Liver (tissue), 8 donors: ENCODE measurements at regions not wholly inside any gene's neighbourhood (a gene's known extent, or its start where the extent isn't known, plus 50 kb on each side); places are given as distances from the start of the nearest gene placed in this dataset.

Experiments
- DNase-seq: peaks from one replicate; pipeline ENCODE4 v3.0.0-alpha.2; 2017; ENCODE audit warnings: low spot score
- H3K27ac ChIP-seq, 2 donors: one replicate each; pipeline ENCODE4 v1.7.0; 2013; ENCODE audit warnings: inconsistent platforms in 2 of 2, low read length in 2 of 2, control low read depth in 1 of 2, low read depth in 1 of 2, mild to moderate bottlenecking in 1 of 2
- H3K27me3 ChIP-seq, 4 donors: one replicate each; pipeline versions ENCODE4 v1.6.1 to v1.7.0; 2013; ENCODE audit warnings: low read length in 3 of 4, inconsistent platforms in 1 of 4, mild to moderate bottlenecking in 1 of 4, moderate library complexity in 1 of 4; ENCODE audit not compliant: control insufficient read depth in 4 of 4, insufficient read depth in 4 of 4
- H3K36me3 ChIP-seq, 4 donors: one replicate each; pipeline versions ENCODE4 v1.6.1 to v1.7.0; 2013; ENCODE audit warnings: low read length in 3 of 4, mild to moderate bottlenecking in 3 of 4, low read depth in 1 of 4, moderate library complexity in 1 of 4; ENCODE audit not compliant: control insufficient read depth in 4 of 4, insufficient read depth in 3 of 4
- H3K4me1 ChIP-seq, 4 donors: one replicate each; pipeline versions ENCODE4 v1.6.1 to v1.7.0; 2013; ENCODE audit warnings: low read length in 3 of 4, mild to moderate bottlenecking in 3 of 4, moderate library complexity in 1 of 4; ENCODE audit not compliant: control insufficient read depth in 4 of 4, insufficient read depth in 4 of 4
- H3K4me3 ChIP-seq, 3 donors: one replicate each; pipeline versions ENCODE4 v1.6.1 to v1.7.0; 2013; ENCODE audit warnings: low read length in 3 of 3, control low read depth in 1 of 3, low read depth in 1 of 3, mild to moderate bottlenecking in 1 of 3
- H3K9ac ChIP-seq, 2 donors: one replicate each; pipeline ENCODE4 v1.7.0; 2013; ENCODE audit warnings: low read length in 2 of 2, mild to moderate bottlenecking in 2 of 2, moderate library complexity in 2 of 2, control low read depth in 1 of 2, low read depth in 1 of 2
- H3K9me3 ChIP-seq, 4 donors: one replicate each; pipeline versions ENCODE4 v1.6.1 to v1.7.0; 2013; ENCODE audit warnings: low read length in 3 of 4; ENCODE audit not compliant: control insufficient read depth in 4 of 4
- ATF3 ChIP-seq: IDR thresholded peaks from 2 replicates; pipeline ENCODE4 v1.6.1; 2016; ENCODE audit warnings: antibody characterized with exemption
- CTCF ChIP-seq: fragments of 150-350 bp; IDR thresholded peaks from 2 replicates; pipeline ENCODE4 v1.5.1; 2017; ENCODE audit warnings: improper control_type of control experiment, low read depth, low read length; ENCODE audit not compliant: missing input control
- EGR1 ChIP-seq, 2 donors: IDR thresholded peaks; 2 replicates each; pipeline ENCODE4 v1.6.1; 2016 to 2018; ENCODE audit warnings: antibody characterized with exemption in 2 of 2, low read depth in 2 of 2
- FOXA1 ChIP-seq: IDR thresholded peaks from 2 replicates; pipeline ENCODE4 v1.6.1; 2016; ENCODE audit warnings: antibody characterized with exemption
- FOXA2 ChIP-seq: IDR thresholded peaks from 2 replicates; pipeline ENCODE4 v1.6.1; 2016; ENCODE audit warnings: antibody characterized with exemption
- GABPA ChIP-seq, 2 donors: IDR thresholded peaks in 1 of 2; conservative IDR thresholded peaks in 1 of 2; 2 replicates each; pipeline ENCODE4 v1.6.1; 2016; ENCODE audit warnings: antibody characterized with exemption in 2 of 2, mild to moderate bottlenecking in 1 of 2, moderate library complexity in 1 of 2
- HNF4A ChIP-seq, 2 donors: conservative IDR thresholded peaks; 2 replicates each; pipeline ENCODE4 v1.6.1; 2016; ENCODE audit warnings: antibody characterized with exemption in 2 of 2, mild to moderate bottlenecking in 2 of 2
- NR2F2 ChIP-seq: IDR thresholded peaks from 2 replicates; pipeline ENCODE4 v1.6.1; 2016; ENCODE audit warnings: antibody characterized with exemption
- REST ChIP-seq: IDR thresholded peaks from 2 replicates; pipeline ENCODE4 v1.6.1; 2016; ENCODE audit warnings: antibody characterized with exemption, mild to moderate bottlenecking
- YY1 ChIP-seq: IDR thresholded peaks from 2 replicates; pipeline ENCODE4 v1.6.1; 2016; ENCODE audit warnings: antibody characterized with exemption, mild to moderate bottlenecking
- WGBS: extraction: QIAGEN DNeasy Blood & Tissue Kit; methylation state at CpG from one replicate; pipeline ENCODE4 v1.1.7; 2013; 5-methylcytosine and 5-hydroxymethylcytosine counted together
- donor health status: healthy.
- donor health status: healthy.
- donor health status: healthy.
- donor health status: healthy.
- donor health status: healthy.

GRCh38 chr5:4081059-4081458 lies 485.4 kb downstream of the IRX1 start:
- H3K27ac ChIP-seq: no peak overlapping the region
- no peaks in the 10 kb centered on the region for H3K36me3 ChIP-seq
- no peaks in the 10 kb centered on the region for H3K4me1 ChIP-seq
- H3K9me3 ChIP-seq: peaks cover 0 to 2% (median 0%) of the 10 kb centered on the region in 4 donors
- 83% methylated on average over 5 of the region's 5 CpGs for WGBS
- TF ChIP-seq GABPA (IDR thresholded peaks at IDR 0.05 in 1 of 2, conservative IDR thresholded peaks at IDR 0.05 in 1 of 2): no peak
- TF ChIP-seq EGR1 (IDR thresholded peaks at IDR 0.05; ENCODE audit: low read depth in 2 of 2): no peak
- no peak for TF ChIP-seq ATF3
- no peak for TF ChIP-seq CTCF
- TF ChIP-seq NR2F2: no peak
- no peak for TF ChIP-seq FOXA2
- no peak for TF ChIP-seq YY1
- TF ChIP-seq HNF4A (conservative IDR thresholded peaks at IDR 0.05): no peak
- TF ChIP-seq REST: no peak
- no peak overlapping the region for H3K4me3 ChIP-seq
- H3K9ac ChIP-seq: no peak overlapping the region
- peaks cover 0 to 4% (median 0%) of the 10 kb centered on the region in 4 donors for H3K27me3 ChIP-seq
- no peak for DNase-seq

GRCh38 chr5:4081466-4081865 lies 485.8 kb downstream of the IRX1 start:
- no peak overlapping the region for H3K27ac ChIP-seq
- H3K9me3 ChIP-seq: peaks cover 0 to 2% (median 0%) of the 10 kb centered on the region in 4 donors
- H3K27me3 ChIP-seq: peaks cover 0 to under 1% (median 0%) of the 10 kb centered on the region in 4 donors
- H3K36me3 ChIP-seq: no peaks in the 10 kb centered on the region
- H3K4me1 ChIP-seq: no peaks in the 10 kb centered on the region
- H3K9ac ChIP-seq: no peak overlapping the region
- H3K4me3 ChIP-seq: no peak overlapping the region
- TF ChIP-seq CTCF (no peak), FOXA1 (no peak)
- 68% methylated on average over 5 of the region's 5 CpGs for WGBS
- DNase-seq: no peak
